Panc1 (cell line): ENCODE measurements at regions not wholly inside any gene's neighbourhood (a gene's known extent, or its start where the extent isn't known, plus 50 kb on each side); places are given as distances from the start of the nearest gene placed in this dataset.

Experiments used
- ATAC-seq: fragments of 200-7000 bp; cut with Tn5 transposase; 2 replicates; pipeline ENCODE4 v1.9.1; 2020; ENCODE audit warnings: mild to moderate bottlenecking, moderate library complexity
- BruUV-seq: library from RNA; stranded (reverse); fragments of 400-500 nt; replicated peaks from 2 replicates; lab custom pipeline; 2021; lab: Mats Ljungman, UMichigan
- CTCF ChIA-PET: fragments of 300-600 bp; sonication (Branson Sonifier 250); formaldehyde crosslinking; loops from one replicate; lab custom pipeline; 2022; ENCODE audit warnings: antibody characterized with exemption; lab: Charles Lee
- POLR2A ChIA-PET: fragments of 300-600 bp; sonication (Branson Sonifier 250); formaldehyde crosslinking; loops from one replicate; lab custom pipeline; 2022; ENCODE audit warnings: antibody characterized with exemption; lab: Charles Lee
- DNase-seq: peaks from one replicate; pipeline ENCODE4 v3.0.0-alpha.2; 2010; ENCODE audit warnings: low read depth, low spot score
- H3K27ac ChIP-seq: 2 replicates; pipeline ENCODE4 v1.5.1; 2011; ENCODE audit warnings: mild to moderate bottlenecking, low read length, inconsistent platforms
- H3K27me3 ChIP-seq: fragments of 200-500 bp; sonication (Bioruptor generic); 2 replicates; pipeline ENCODE4 v1.6.0; 2014; ENCODE audit warnings: low read length, inconsistent platforms; ENCODE audit not compliant: control insufficient read depth, insufficient read depth
- H3K36me3 ChIP-seq: fragments of 200-500 bp; sonication (Bioruptor generic); 2 replicates; pipeline ENCODE4 v1.5.1; 2014; ENCODE audit warnings: inconsistent platforms, mild to moderate bottlenecking, low read length, moderate library complexity; ENCODE audit not compliant: control insufficient read depth, insufficient read depth
- H3K4me1 ChIP-seq: 2 replicates; pipeline ENCODE4 v1.5.1; 2011; ENCODE audit warnings: inconsistent platforms, mild to moderate bottlenecking, low read length, moderate library complexity; ENCODE audit not compliant: control insufficient read depth, insufficient read depth
- H3K4me3 ChIP-seq, 2 experiments: 2 replicates each; pipeline ENCODE4 v1.5.1; 2011 to 2012; ENCODE audit warnings: low read depth in 2 of 2, low read length in 2 of 2, mild to moderate bottlenecking in 2 of 2, inconsistent platforms in 1 of 2, moderate library complexity in 1 of 2
- H3K9me3 ChIP-seq: fragments of 200-500 bp; sonication (Bioruptor generic); 2 replicates; pipeline ENCODE4 v1.5.1; 2014; ENCODE audit warnings: low read depth, mild to moderate bottlenecking, inconsistent platforms, low read length, moderate library complexity; ENCODE audit not compliant: control insufficient read depth, insufficient read depth
- CTCF ChIP-seq: fragments of 450-650 bp; IDR thresholded peaks from 2 replicates; pipeline ENCODE4 v1.5.1; 2017; ENCODE audit warnings: mild to moderate bottlenecking
- POLR2AphosphoS5 ChIP-seq: IDR thresholded peaks from 2 replicates; pipeline ENCODE4 v1.6.1; 2012; ENCODE audit warnings: mild to moderate bottlenecking, low read depth, low read length, moderate library complexity
- SIN3A ChIP-seq: IDR thresholded peaks from 2 replicates; pipeline ENCODE4 v1.6.1; 2012; ENCODE audit warnings: low read depth, mild to moderate bottlenecking, low read length, moderate library complexity, borderline replicate concordance; ENCODE audit not compliant: insufficient read depth
- TCF7L2 ChIP-seq: IDR thresholded peaks from 2 replicates; pipeline ENCODE4 v1.6.1; 2011; ENCODE audit warnings: mild to moderate bottlenecking, low read depth, low read length, inconsistent platforms
- in situ Hi-C: cut with HindIII; loops from 2 replicates; pipeline ENCODE4 v1.10.0; 2016; ENCODE audit warnings: low sequenced_read_pairs, low pct_unique_long_range_greater_than_20kb
- intact Hi-C: fragments of 100-400 bp; cut with micrococcal nuclease; formaldehyde crosslinking; loops from one replicate; pipeline ENCODE4 v1.10.0; 2022; ENCODE audit not compliant: unreplicated experiment
- TF ChIP-seq, protein P1 (sequence below), 2 experiments: IDR thresholded peaks; 2 replicates each; pipeline ENCODE4 v1.6.1; 2011 to 2012; ENCODE audit warnings: low read depth in 2 of 2, control low read depth in 1 of 2, low read length in 1 of 2, mild to moderate bottlenecking in 1 of 2, moderate library complexity in 1 of 2; ENCODE audit not compliant: insufficient read depth in 1 of 2

- in situ Hi-C loops, result no loop called here
- no peaks in the 10 kb centered on the region for H3K36me3 ChIP-seq
- no peaks in the 10 kb centered on the region for H3K9me3 ChIP-seq
- H3K27ac ChIP-seq, result no peak overlapping the region
- ATAC-seq (no peak), DNase-seq (no peak)
- intact Hi-C loops, result no loop called here
- POLR2A ChIA-PET, result no interaction called here
- no TSS peak for BruUV-seq
- no peaks in the 10 kb centered on the region for H3K4me1 ChIP-seq
- H3K4me3 ChIP-seq, result no peak overlapping the region
- H3K27me3 ChIP-seq, result peaks cover 14% of the 10 kb centered on the region
- TF ChIP-seq, protein P1, sequence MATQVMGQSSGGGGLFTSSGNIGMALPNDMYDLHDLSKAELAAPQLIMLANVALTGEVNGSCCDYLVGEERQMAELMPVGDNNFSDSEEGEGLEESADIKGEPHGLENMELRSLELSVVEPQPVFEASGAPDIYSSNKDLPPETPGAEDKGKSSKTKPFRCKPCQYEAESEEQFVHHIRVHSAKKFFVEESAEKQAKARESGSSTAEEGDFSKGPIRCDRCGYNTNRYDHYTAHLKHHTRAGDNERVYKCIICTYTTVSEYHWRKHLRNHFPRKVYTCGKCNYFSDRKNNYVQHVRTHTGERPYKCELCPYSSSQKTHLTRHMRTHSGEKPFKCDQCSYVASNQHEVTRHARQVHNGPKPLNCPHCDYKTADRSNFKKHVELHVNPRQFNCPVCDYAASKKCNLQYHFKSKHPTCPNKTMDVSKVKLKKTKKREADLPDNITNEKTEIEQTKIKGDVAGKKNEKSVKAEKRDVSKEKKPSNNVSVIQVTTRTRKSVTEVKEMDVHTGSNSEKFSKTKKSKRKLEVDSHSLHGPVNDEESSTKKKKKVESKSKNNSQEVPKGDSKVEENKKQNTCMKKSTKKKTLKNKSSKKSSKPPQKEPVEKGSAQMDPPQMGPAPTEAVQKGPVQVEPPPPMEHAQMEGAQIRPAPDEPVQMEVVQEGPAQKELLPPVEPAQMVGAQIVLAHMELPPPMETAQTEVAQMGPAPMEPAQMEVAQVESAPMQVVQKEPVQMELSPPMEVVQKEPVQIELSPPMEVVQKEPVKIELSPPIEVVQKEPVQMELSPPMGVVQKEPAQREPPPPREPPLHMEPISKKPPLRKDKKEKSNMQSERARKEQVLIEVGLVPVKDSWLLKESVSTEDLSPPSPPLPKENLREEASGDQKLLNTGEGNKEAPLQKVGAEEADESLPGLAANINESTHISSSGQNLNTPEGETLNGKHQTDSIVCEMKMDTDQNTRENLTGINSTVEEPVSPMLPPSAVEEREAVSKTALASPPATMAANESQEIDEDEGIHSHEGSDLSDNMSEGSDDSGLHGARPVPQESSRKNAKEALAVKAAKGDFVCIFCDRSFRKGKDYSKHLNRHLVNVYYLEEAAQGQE (IDR thresholded peaks at IDR 0.05; ENCODE audit: insufficient read depth in 1 of 2, low read depth in 2 of 2, low read length in 1 of 2), result no peak
- TF ChIP-seq SIN3A (no peak), CTCF (no peak), TCF7L2 (no peak), POLR2AphosphoS5 (no peak)
- CTCF ChIA-PET, result no interaction called here
Measured at GRCh38 chr12:118558941-118559340, 182.6 kb downstream of the SUDS3 start.

DNA sequence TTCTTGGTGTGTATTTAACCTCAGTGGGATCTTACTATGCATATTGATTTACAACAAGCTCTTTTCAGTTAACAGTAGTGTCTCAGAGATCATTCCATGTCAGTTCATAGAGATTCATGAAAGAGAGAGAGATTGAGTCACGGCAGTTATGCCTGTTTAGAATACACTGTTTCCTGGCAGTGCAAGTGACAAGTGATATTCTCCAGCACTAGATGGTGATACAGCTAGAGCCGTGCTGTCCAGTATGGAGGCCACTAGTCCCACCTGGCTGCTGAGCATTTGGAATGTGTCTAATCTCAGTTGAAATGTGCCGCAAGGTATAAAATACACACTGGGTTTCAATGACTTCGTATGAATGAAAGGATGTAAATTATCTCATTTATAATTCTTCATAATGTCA, 184.4 kb downstream of the SUDS3 start:
- intact Hi-C loops, result no loop called here

More for the DNA sequence above, 184.4 kb downstream of the SUDS3 start:
- H3K27me3 ChIP-seq, result peaks cover 14% of the 10 kb centered on the region
- H3K4me1 ChIP-seq, result no peaks in the 10 kb centered on the region
- H3K9me3 ChIP-seq, result no peaks in the 10 kb centered on the region
- H3K27ac ChIP-seq, result no peak overlapping the region
- BruUV-seq, result no TSS peak
- H3K4me3 ChIP-seq, result no peak overlapping the region
- DNase-seq (no peak), ATAC-seq (no peak)
- in situ Hi-C loops, result no loop called here
- ChIA-PET CTCF (no interaction called here), POLR2A (no interaction called here)
- no peak for TF ChIP-seq POLR2AphosphoS5
- TF ChIP-seq, protein P1 (IDR thresholded peaks at IDR 0.05; ENCODE audit: insufficient read depth in 1 of 2, low read depth in 2 of 2, low read length in 1 of 2), result no peak
- TF ChIP-seq TCF7L2, result no peak
- TF ChIP-seq SIN3A, result no peak
- no peak for TF ChIP-seq CTCF
- no peaks in the 10 kb centered on the region for H3K36me3 ChIP-seq
